SK-N-MC (cell line): ENCODE measurements at regions not wholly inside any gene's neighbourhood (a gene's known extent, or its start where the extent isn't known, plus 50 kb on each side); places are given as distances from the start of the nearest gene placed in this dataset.

ENCODE experiments used
- EZH2 ChIP-seq: fragments of 200-600 bp; sonication (generic); IDR thresholded peaks from one replicate; pipeline ENCODE4 v1.6.1; 2017; ENCODE audit warnings: antibody characterized with exemption
- FOXP2 ChIP-seq: optimal IDR thresholded peaks from 2 replicates; pipeline ENCODE3; 2011; ENCODE audit warnings: mild to moderate bottlenecking, moderate library complexity; ENCODE audit not compliant: insufficient read depth; ENCODE audit errors: extremely low read length, control extremely low read depth
- POLR2AphosphoS5 ChIP-seq: IDR thresholded peaks from 2 replicates; pipeline ENCODE4 v1.6.1; 2012; ENCODE audit warnings: mild to moderate bottlenecking, low read depth, low read length, borderline replicate concordance

- TF ChIP-seq EZH2 (no peak), POLR2AphosphoS5 (no peak), FOXP2 (no peak)
Observed at GRCh38 chr3:31086148-31086547, 191.7 kb upstream of the GADL1 start.
